Endothelial cell (in vitro differentiated cells): ENCODE measurements at regions not wholly inside any gene's neighbourhood (a gene's known extent, or its start where the extent isn't known, plus 50 kb on each side); places are given as distances from the start of the nearest gene placed in this dataset.

ENCODE experiments used
- DNase-seq: peaks from one replicate; pipeline ENCODE4 v3.0.0; 2021; ENCODE audit warnings: low spot score
- H3K27ac Mint-ChIP-seq: one replicate; pipeline ENCODE4 v1.8.0; 2021; ENCODE audit warnings: mixed read lengths, inconsistent platforms; ENCODE audit not compliant: unreplicated experiment
- H3K27me3 Mint-ChIP-seq: one replicate; pipeline ENCODE4 v1.8.0; 2021; ENCODE audit warnings: mild to moderate bottlenecking, moderate library complexity, mixed read lengths, inconsistent platforms; ENCODE audit not compliant: unreplicated experiment
- H3K36me3 Mint-ChIP-seq: one replicate; pipeline ENCODE4 v1.8.0; 2021; ENCODE audit warnings: mild to moderate bottlenecking, low read depth, mixed read lengths, inconsistent platforms; ENCODE audit not compliant: unreplicated experiment
- H3K4me1 Mint-ChIP-seq: one replicate; pipeline ENCODE4 v1.8.0; 2021; ENCODE audit warnings: mild to moderate bottlenecking, mixed read lengths, inconsistent platforms; ENCODE audit not compliant: unreplicated experiment
- H3K4me3 Mint-ChIP-seq: one replicate; pipeline ENCODE4 v1.8.0; 2021; ENCODE audit warnings: mild to moderate bottlenecking, mixed read lengths, inconsistent platforms; ENCODE audit not compliant: unreplicated experiment
- H3K9me3 Mint-ChIP-seq: one replicate; pipeline ENCODE4 v1.8.0; 2021; ENCODE audit warnings: mixed read lengths, inconsistent platforms; ENCODE audit not compliant: unreplicated experiment
- CTCF ChIP-seq: fragments of 200-600 bp; sonication (generic); IDR thresholded peaks from one replicate; pipeline ENCODE4 v1.5.0; 2021; ENCODE audit warnings: antibody characterized with exemption; ENCODE audit not compliant: unreplicated experiment

GRCh38 chr16:6229186-6229585, 1103.5 kb upstream of the RBFOX1 start:
- Mint-ChIP-seq H3K27ac (no peak overlapping the region), H3K9me3 (no peaks in the 10 kb centered on the region), H3K36me3 (no peaks in the 10 kb centered on the region), H3K4me3 (no peak overlapping the region), H3K27me3 (no peaks in the 10 kb centered on the region), H3K4me1 (no peaks in the 10 kb centered on the region)
- TF ChIP-seq CTCF, result no peak
- DNase-seq, result no peak

- H3K4me1 Mint-ChIP-seq, result peaks cover 7% of the 10 kb centered on the region
- no peak overlapping the region for H3K27ac Mint-ChIP-seq
- DNase-seq, result no peak
- no peaks in the 10 kb centered on the region for H3K36me3 Mint-ChIP-seq
- no peak for TF ChIP-seq CTCF
- H3K4me3 Mint-ChIP-seq, result no peak overlapping the region
- no peaks in the 10 kb centered on the region for H3K9me3 Mint-ChIP-seq
- H3K27me3 Mint-ChIP-seq, result no peaks in the 10 kb centered on the region
Measured at GRCh38 chr16:6218855-6219254, 1113.8 kb upstream of the RBFOX1 start.

- no peaks in the 10 kb centered on the region for H3K27me3 Mint-ChIP-seq
- H3K9me3 Mint-ChIP-seq, result no peaks in the 10 kb centered on the region
- no peak for TF ChIP-seq CTCF
Measured at GRCh38 chr16:6216836-6217235, 1115.8 kb upstream of the RBFOX1 start.

GRCh38 chr16:6211644-6212043, 1114.0 kb upstream of the EEF2KMT start:
- Mint-ChIP-seq H3K4me3 (no peak overlapping the region), H3K36me3 (no peaks in the 10 kb centered on the region), H3K9me3 (no peaks in the 10 kb centered on the region), H3K27me3 (no peaks in the 10 kb centered on the region), H3K4me1 (peaks cover 11% of the 10 kb centered on the region), H3K27ac (no peak overlapping the region)
- no peak for DNase-seq
- TF ChIP-seq CTCF, result no peak

More at GRCh38 chr16:6216836-6217235, 1115.8 kb upstream of the RBFOX1 start:
- H3K4me3 Mint-ChIP-seq, result no peak overlapping the region
- no peaks in the 10 kb centered on the region for H3K36me3 Mint-ChIP-seq
- no peak for DNase-seq
- peaks cover 7% of the 10 kb centered on the region for H3K4me1 Mint-ChIP-seq
- no peak overlapping the region for H3K27ac Mint-ChIP-seq

GRCh38 chr16:6209355-6209930, 1111.8 kb upstream of the EEF2KMT start:
- DNase-seq, result no peak
- Mint-ChIP-seq H3K4me3 (no peak overlapping the region), H3K36me3 (no peaks in the 10 kb centered on the region), H3K9me3 (no peaks in the 10 kb centered on the region), H3K27ac (no peak overlapping the region), H3K27me3 (no peaks in the 10 kb centered on the region), H3K4me1 (peaks cover 3% of the 10 kb centered on the region)
- TF ChIP-seq CTCF, result no peak
